H1 (cell line): ENCODE measurements at regions not wholly inside any gene's neighbourhood (a gene's known extent, or its start where the extent isn't known, plus 50 kb on each side); places are given as distances from the start of the nearest gene placed in this dataset.

Experiments used
- ATF3 ChIP-seq: IDR thresholded peaks from 2 replicates; pipeline ENCODE4 v1.6.1; 2011; ENCODE audit warnings: low read depth, mild to moderate bottlenecking, low read length; ENCODE audit not compliant: insufficient read depth
- CREB1 ChIP-seq: IDR thresholded peaks from 2 replicates; pipeline ENCODE4 v1.6.1; 2012; ENCODE audit warnings: inconsistent platforms
- CTCF ChIP-seq, 3 experiments: IDR thresholded peaks; 1 replicate in 2 of 3; 2 replicates in 1 of 3; pipeline versions ENCODE4 v1.5.1 to v1.6.1; 2011; ENCODE audit warnings: low read length in 3 of 3, mild to moderate bottlenecking in 3 of 3, inconsistent platforms in 2 of 3, low read depth in 1 of 3, moderate library complexity in 1 of 3; ENCODE audit not compliant: insufficient read depth in 1 of 3; ENCODE audit errors: control extremely low read depth in 1 of 3
- EP300 ChIP-seq, 2 experiments: IDR thresholded peaks; 1 replicate in 1 of 2; 2 replicates in 1 of 2; pipeline ENCODE4 v1.6.1; 2011 to 2012; ENCODE audit warnings: low read depth in 2 of 2, low read length in 2 of 2, mild to moderate bottlenecking in 2 of 2, borderline replicate concordance in 1 of 2, inconsistent platforms in 1 of 2, moderate library complexity in 1 of 2
- GABPA ChIP-seq: IDR thresholded peaks from 2 replicates; pipeline ENCODE4 v1.6.1; 2011; ENCODE audit warnings: mild to moderate bottlenecking, low read length, moderate library complexity, borderline replicate concordance; ENCODE audit not compliant: insufficient read depth
- SIRT6 ChIP-seq: IDR thresholded peaks from one replicate; pipeline ENCODE4 v1.7.1; 2012; ENCODE audit warnings: low read length, inconsistent platforms
- TEAD4 ChIP-seq: IDR thresholded peaks from 2 replicates; pipeline ENCODE4 v1.6.1; 2012; ENCODE audit warnings: low read depth, low read length, inconsistent platforms, mixed read lengths

- no peak for TF ChIP-seq ATF3
- TF ChIP-seq EP300 (IDR thresholded peaks at IDR 0.05; ENCODE audit: borderline replicate concordance in 1 of 2, low read depth in 2 of 2, low read length in 2 of 2), result no peak
- no peak for TF ChIP-seq CREB1
- no peak for TF ChIP-seq CTCF (IDR thresholded peaks at IDR 0.05; ENCODE audit: control extremely low read depth in 1 of 3, insufficient read depth in 1 of 3, low read depth in 1 of 3, low read length in 3 of 3)
- no peak for TF ChIP-seq TEAD4
- TF ChIP-seq SIRT6, result no peak
- TF ChIP-seq GABPA, result no peak
Observed at GRCh38 chr1:30250984-30251850, 472.2 kb downstream of the MATN1 start (continued).
